D721Med (cell line): ENCODE measurements at regions not wholly inside any gene's neighbourhood (a gene's known extent, or its start where the extent isn't known, plus 50 kb on each side); places are given as distances from the start of the nearest gene placed in this dataset.

Experiments
- DNase-seq: peaks from one replicate; pipeline ENCODE4 v3.0.0; 2011; ENCODE audit warnings: low spot score; ENCODE audit not compliant: insufficient read length
- FAIRE-seq: peaks from 2 replicates; lab custom pipeline; 2011; peaks lifted over from hg19 to GRCh38; lab: Jason Lieb, UNC
- TF ChIP-seq, protein P1 (sequence below): IDR thresholded peaks from 2 replicates; pipeline ENCODE4 v1.5.1; 2012; ENCODE audit warnings: mild to moderate bottlenecking, control low read depth; ENCODE audit not compliant: insufficient read depth; ENCODE audit errors: missing control alignments

DNA sequence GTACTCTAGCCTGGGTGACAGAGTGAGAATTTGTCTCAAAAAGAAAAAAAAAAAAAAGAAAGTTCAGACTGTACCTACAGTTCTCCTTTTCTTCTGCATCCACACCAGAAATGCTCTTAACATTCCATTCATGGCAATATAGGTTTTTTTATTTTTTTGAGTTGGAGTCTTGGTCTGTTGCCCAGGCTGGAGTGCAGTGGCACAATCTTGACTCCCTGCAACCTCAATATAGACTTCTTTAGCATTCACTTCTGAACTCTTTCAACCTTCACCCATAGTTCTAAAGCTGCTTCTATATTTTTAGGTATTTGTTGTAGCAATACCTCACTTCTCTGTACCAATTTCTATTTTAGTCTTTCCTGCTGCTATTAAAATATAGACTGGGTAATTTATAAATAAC, 1095.7 kb downstream of the FLRT2 start:
- TF ChIP-seq, protein P1, sequence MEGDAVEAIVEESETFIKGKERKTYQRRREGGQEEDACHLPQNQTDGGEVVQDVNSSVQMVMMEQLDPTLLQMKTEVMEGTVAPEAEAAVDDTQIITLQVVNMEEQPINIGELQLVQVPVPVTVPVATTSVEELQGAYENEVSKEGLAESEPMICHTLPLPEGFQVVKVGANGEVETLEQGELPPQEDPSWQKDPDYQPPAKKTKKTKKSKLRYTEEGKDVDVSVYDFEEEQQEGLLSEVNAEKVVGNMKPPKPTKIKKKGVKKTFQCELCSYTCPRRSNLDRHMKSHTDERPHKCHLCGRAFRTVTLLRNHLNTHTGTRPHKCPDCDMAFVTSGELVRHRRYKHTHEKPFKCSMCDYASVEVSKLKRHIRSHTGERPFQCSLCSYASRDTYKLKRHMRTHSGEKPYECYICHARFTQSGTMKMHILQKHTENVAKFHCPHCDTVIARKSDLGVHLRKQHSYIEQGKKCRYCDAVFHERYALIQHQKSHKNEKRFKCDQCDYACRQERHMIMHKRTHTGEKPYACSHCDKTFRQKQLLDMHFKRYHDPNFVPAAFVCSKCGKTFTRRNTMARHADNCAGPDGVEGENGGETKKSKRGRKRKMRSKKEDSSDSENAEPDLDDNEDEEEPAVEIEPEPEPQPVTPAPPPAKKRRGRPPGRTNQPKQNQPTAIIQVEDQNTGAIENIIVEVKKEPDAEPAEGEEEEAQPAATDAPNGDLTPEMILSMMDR, result no peak
- DNase-seq, result no peak
- no peak for FAIRE-seq

DNA sequence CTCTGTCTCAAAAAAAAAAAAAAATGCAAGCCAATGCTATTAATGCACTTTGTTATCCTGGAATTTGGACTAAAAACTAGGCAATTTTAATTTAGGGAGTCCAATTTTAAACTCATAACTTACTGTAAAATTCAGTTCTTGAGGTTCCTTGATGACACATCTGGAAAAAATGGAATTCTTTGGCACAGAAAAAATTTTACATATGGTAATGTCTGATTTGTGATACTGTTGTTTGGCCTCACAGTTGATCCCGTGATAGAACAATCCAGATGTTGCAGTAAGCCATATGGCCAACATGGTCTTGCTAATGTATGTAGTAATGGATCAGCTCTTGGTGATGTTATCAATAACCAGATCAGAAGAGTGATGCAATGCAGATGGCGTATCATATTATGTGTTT, 1089.8 kb downstream of the FLRT2 start:
- TF ChIP-seq, protein P1, result no peak
- FAIRE-seq, result no peak
- DNase-seq, result no peak

DNA sequence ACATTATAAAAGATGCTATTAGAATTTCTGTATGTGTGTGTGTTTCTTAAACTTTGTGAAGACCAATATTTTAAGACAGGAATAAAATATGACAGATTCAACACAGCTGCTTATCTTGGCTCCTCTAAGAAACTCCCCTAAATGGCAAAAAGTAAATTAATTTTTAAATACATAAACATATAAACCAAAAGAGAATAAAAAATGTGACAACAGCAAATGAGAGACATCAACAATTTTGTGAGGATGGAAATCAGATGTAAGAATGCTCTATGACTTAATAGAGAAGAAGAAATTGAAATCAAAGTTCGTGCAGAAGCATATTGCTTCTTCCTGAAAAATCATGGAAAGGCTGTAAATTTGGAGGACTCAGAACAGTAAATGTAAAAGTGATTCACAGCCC, 1083.8 kb downstream of the FLRT2 start:
- FAIRE-seq (no peak), DNase-seq (no peak)
- TF ChIP-seq, protein P1, result no peak

DNA sequence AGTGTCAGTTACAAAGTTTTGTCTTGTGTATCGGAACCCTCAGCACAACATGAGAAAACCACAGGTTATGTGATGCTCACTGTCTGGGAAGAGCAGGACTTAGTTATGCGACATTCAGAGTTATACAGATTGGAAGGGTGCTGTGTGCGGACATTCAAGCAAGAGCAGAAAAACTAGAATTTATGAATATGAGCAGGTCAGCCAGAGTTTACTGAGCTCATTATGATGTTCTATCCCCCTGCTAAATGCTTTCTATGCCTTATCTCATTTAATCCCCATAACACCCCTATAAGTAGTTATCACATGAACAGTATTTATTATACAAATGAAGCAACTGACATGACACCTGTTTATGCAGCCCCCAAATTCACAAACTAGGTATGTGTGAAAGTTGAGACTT, 1083.2 kb downstream of the FLRT2 start:
- DNase-seq, result no peak
- TF ChIP-seq, protein P1, result no peak
- FAIRE-seq, result no peak

DNA sequence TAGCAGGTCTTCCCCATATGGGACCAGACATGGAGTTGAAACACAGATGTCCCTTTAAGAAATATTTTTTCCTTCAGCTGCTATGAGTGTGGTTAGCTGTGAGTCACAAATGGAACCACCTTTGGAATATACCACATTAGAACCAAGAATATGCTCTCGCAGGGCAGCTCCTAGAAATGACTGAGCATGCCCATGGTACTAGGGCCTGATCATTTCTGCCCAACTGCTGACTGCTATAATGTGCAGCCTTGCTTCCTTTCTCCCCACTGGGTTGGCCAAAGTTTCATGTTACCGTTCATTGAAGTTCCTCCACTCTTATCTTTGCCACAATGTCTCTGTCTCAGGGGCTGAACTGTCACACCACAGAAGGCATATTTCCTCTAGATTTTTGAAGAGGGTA, 1074.6 kb downstream of the FLRT2 start:
- FAIRE-seq (no peak), DNase-seq (no peak)
- TF ChIP-seq, protein P1, result no peak

DNA sequence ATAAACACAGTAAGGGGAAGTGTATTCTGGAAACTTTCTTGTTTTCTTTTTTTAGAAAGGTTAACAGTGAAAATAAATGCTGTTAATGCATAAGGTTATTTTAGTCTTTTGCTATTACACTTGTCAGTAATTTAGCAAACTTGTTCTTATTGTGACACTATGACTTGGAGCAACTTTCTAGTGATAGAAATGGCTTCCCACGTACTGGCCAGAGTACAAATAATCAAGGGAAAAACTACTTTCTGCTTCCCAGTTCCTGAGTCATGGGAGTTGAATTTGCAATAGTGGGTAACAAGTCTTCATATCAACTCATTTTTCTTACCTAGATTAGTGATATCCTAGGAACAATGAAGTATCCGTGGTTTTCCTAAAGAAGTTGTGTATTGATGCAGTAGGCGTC, 1072.3 kb downstream of the FLRT2 start:
- no peak for DNase-seq
- no peak for FAIRE-seq
- TF ChIP-seq, protein P1, result no peak

DNA sequence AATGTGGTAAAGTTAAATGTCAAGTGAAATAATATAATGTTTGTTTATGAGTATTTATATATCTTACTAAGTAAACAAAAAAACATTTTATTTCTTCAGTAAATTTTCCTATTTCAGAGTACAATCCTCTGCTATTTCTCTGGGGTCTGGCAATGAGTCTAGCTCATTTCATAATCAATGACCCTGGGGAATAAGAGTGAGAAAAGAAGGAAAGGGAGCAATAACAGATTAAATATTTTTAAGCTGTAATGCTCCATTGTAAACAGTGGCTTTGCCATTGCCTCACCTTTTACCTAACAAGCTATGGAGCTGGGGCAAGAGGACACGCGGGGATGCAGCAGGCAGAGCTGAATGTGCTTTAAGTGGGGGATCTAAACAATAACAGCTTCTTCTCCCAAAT, 1071.9 kb downstream of the FLRT2 start:
- FAIRE-seq, result no peak
- no peak for DNase-seq
- TF ChIP-seq, protein P1, result no peak
